Lower lobe of right lung (tissue), 2 donors: ENCODE measurements at regions not wholly inside any gene's neighbourhood (a gene's known extent, or its start where the extent isn't known, plus 50 kb on each side); places are given as distances from the start of the nearest gene placed in this dataset.

ENCODE experiments used
- ATAC-seq, 2 donors: fragments of 200-7000 bp; cut with Tn5 transposase; one replicate each; pipeline ENCODE4 v1.9.1; 2020 to 2022; ENCODE audit warnings: mild to moderate bottlenecking in 2 of 2, moderate library complexity in 2 of 2
- DNase-seq: peaks from one replicate; pipeline ENCODE4 v3.0.0-alpha.2; 2020
- H3K27ac ChIP-seq: fragments of 200-600 bp; one replicate; pipeline ENCODE4 v1.8.0; 2022
- H3K27me3 ChIP-seq: fragments of 200-600 bp; one replicate; pipeline ENCODE4 v1.8.0; 2022; ENCODE audit warnings: low read depth
- H3K36me3 ChIP-seq: fragments of 200-600 bp; one replicate; pipeline ENCODE4 v1.8.0; 2022; ENCODE audit warnings: mild to moderate bottlenecking
- H3K4me1 ChIP-seq: fragments of 200-600 bp; one replicate; pipeline ENCODE4 v1.8.0; 2022
- H3K4me3 ChIP-seq: fragments of 200-600 bp; one replicate; pipeline ENCODE4 v1.8.0; 2022; ENCODE audit warnings: mild to moderate bottlenecking
- H3K9me3 ChIP-seq: fragments of 200-600 bp; one replicate; pipeline ENCODE4 v1.8.0; 2022
- intact Hi-C: fragments of 100-400 bp; cut with DNase I; formaldehyde crosslinking; loops from one replicate; pipeline ENCODE4 v1.11.0; 2022
- TF ChIP-seq, protein P1 (sequence below): fragments of 200-600 bp; IDR thresholded peaks from one replicate; pipeline ENCODE4 v1.8.0; 2022; ENCODE audit warnings: antibody characterized with exemption, mild to moderate bottlenecking
- donor health status: DM: no; HTN: yes; CAD: no; lungs with severe emphysema.

DNA sequence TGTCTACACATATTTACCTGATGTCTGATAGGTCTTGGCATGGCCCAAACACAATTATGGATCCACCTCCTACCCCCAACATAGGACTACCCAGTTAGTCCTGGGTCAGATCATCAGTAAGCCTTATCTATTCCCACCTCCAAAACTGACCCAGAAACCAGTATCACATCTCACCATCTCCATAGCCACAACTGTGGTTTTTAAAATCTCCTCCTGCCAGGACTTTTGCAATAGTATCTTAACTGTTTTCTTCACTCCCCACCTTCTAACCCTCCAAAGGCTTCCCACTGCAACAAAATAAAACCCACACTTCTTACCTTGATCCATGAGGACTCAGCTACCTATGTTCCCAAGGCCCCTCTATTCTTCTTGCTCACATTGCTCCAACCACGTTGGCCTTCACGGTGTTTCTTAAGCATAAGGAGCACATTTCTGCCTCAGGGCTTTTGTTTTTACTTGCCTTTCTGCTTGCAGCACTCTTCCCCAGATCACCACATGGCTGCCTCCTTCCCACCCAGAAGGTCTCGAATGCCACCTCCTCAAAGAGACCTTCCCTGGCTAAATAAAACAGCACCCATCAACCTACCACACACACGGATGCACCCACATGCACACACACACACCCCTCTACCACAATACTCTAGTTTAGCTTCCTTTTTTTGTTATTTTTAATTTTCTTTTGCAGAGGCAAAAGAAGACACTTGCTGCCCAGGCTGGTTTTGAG lies 125.9 kb upstream of the SLC1A4 start:
- no peaks in the 10 kb centered on the region for H3K9me3 ChIP-seq
- H3K4me3 ChIP-seq: no peak overlapping the region
- H3K4me1 ChIP-seq: peaks cover 39% of the 10 kb centered on the region
- no peak overlapping the region for H3K27ac ChIP-seq
- no peaks in the 10 kb centered on the region for H3K36me3 ChIP-seq
- DNase-seq (no peak), ATAC-seq (no peak)
- intact Hi-C loops: loop anchor here (10.0 kb wide), 2 partner anchors 218 to 278 kb away; no protein-coding TSS in a partner anchor
- TF ChIP-seq, protein P1, sequence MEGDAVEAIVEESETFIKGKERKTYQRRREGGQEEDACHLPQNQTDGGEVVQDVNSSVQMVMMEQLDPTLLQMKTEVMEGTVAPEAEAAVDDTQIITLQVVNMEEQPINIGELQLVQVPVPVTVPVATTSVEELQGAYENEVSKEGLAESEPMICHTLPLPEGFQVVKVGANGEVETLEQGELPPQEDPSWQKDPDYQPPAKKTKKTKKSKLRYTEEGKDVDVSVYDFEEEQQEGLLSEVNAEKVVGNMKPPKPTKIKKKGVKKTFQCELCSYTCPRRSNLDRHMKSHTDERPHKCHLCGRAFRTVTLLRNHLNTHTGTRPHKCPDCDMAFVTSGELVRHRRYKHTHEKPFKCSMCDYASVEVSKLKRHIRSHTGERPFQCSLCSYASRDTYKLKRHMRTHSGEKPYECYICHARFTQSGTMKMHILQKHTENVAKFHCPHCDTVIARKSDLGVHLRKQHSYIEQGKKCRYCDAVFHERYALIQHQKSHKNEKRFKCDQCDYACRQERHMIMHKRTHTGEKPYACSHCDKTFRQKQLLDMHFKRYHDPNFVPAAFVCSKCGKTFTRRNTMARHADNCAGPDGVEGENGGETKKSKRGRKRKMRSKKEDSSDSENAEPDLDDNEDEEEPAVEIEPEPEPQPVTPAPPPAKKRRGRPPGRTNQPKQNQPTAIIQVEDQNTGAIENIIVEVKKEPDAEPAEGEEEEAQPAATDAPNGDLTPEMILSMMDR: no peak
- H3K27me3 ChIP-seq: no peaks in the 10 kb centered on the region

DNA sequence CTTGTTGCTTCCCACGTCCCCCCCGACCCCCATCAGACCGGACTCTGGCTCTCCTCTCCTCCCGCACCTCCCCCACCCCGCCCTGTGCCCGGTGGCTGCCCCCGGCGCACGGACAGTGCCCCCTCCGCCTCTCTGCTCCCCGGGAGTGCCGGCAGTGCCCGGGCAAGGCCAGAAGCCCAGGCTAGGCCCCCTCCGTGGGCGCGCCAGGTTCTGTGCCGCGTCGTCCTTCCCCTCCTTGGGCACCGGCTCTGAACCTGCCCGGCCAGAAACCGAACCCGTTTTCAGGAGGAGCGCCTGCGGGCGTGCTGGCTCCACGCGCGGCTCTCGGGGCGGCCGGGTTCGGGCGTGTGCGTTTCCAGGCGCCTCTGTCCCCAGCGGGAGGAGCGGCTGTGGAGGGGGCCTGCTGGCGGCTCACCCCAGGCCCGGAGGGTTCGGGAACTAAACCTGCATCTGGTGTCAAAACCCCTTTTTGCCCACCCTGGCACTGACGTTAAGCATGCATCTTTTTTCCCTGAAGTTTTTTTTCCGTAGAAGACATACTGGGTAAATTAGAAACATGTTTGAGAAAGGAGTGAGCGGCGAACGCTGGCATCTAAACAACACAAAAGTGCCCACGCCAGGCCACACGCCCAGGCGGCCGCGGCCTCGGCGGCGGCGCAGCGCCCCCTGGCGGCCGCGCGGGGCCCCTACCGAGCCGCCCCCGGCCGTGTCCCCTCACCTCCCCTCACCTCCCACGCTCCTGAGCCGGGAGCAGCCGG lies 123.9 kb upstream of the SLC1A4 start:
- Histone ChIP-seq H3K27ac (peak overlapping the region; percentile 95), H3K4me1 (peaks cover 25% of the 10 kb centered on the region)

DNA sequence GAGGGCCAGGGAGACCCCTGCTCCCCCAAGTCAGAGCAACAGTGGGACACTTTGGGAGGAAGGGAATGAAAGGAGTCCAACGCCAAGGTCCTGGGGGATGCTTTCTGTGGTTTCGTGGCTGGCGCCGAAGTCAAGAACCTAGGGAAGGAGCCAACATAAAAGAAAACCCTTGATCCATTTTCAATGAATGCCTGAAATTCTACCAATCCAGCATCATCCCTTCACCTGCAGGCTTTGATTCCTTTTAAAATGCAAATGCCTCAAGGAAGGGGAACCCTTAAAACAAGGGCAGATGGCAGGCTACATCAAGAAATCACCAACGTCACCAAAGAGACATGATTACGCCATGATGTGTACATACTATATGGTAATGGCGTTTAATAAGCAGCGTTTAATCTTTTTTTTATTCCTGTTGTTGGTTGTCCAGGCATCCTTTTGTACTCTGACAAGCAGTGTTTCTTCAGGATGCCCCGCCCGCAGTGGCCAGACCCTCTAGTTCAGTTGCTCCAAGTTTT lies 123.3 kb upstream of the SLC1A4 start:
- no peaks in the 10 kb centered on the region for H3K9me3 ChIP-seq
- TF ChIP-seq, protein P1: peak; percentile 45
- no peak overlapping the region for H3K27ac ChIP-seq
- peaks cover 21% of the 10 kb centered on the region for H3K4me1 ChIP-seq
- DNase-seq (no peak), ATAC-seq (no peak)
- H3K36me3 ChIP-seq: no peaks in the 10 kb centered on the region
- H3K4me3 ChIP-seq: peak overlapping the region; percentile 78
- intact Hi-C loops: loop anchor here (10.0 kb wide), 2 partner anchors 221 to 281 kb away; no protein-coding TSS in a partner anchor
- H3K27me3 ChIP-seq: no peaks in the 10 kb centered on the region

More for the DNA sequence above, 123.9 kb upstream of the SLC1A4 start:
- DNase-seq (peak; percentile 79), ATAC-seq (peak; percentile 92 to 94)
- no peaks in the 10 kb centered on the region for H3K9me3 ChIP-seq
- TF ChIP-seq, protein P1: peak; percentile 65
- H3K27me3 ChIP-seq: no peaks in the 10 kb centered on the region
- no peaks in the 10 kb centered on the region for H3K36me3 ChIP-seq
- H3K4me3 ChIP-seq: peak overlapping the region; percentile 78
- intact Hi-C loops: loop anchor here (10.0 kb wide), 2 partner anchors 220 to 280 kb away; no protein-coding TSS in a partner anchor

DNA sequence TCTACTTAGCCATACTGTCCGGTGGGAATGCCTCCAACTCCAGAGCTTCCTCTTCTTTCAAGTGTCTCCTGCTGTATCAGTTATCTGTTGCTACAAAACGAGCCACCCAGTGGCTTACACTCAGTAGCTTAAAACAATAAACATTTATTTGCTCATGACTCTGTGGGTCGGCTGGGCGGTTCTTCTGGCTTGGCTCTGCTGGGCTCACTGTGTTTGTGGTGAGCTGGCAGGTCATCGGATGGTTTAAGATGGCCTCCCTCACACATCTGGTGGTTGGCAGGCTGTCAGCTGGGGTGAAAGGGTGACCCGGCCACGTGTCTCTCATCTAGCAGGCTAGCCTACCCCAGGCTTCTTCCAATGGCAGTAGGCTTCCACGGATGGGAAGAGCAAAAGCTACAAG lies 122.4 kb upstream of the SLC1A4 start:
- TF ChIP-seq, protein P1: no peak
- Histone ChIP-seq H3K27ac (no peak overlapping the region), H3K27me3 (no peaks in the 10 kb centered on the region), H3K4me1 (peaks cover 15% of the 10 kb centered on the region), H3K9me3 (no peaks in the 10 kb centered on the region), H3K4me3 (no peak overlapping the region), H3K36me3 (no peaks in the 10 kb centered on the region)
- intact Hi-C loops: loop anchor here (10.0 kb wide), 2 partner anchors 222 to 282 kb away; no protein-coding TSS in a partner anchor
- DNase-seq (no peak), ATAC-seq (no peak)

DNA sequence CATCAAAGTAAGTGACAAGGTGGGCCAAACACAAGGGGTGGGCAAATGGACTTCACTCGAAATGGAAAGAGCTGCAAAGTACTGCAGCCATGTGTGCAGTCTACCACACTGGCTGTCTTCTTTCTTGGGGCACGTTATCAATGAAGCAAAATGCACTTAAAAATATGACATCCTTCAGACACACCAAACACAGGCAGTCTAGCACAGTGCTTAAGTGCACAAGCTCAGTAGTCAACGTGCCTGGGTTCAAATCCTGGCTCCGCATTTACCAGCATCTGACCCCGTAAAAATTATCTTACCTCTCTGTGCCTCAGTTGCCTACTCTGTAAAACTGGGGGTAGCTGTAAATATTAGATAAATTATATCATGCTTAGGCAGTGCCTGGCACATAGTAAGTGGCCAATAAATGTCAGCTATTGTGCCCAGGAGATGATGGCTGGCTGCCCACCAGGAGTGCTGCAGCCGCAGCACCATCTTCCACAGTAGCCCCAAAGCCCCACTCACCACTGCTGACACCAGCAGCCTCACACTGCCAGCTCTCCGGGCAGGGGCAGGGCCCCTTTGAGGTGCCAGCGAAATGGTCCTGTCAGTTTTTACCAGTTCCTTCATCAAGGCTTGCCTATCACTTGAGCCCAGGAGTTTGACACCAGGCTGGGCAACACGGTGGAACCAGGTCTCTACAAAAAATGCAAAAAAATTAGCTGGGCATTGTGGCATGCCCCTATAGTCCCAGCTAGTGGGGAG lies 121.8 kb upstream of the SLC1A4 start:
- no peak for DNase-seq
- Histone ChIP-seq H3K4me3 (no peak overlapping the region), H3K27me3 (no peaks in the 10 kb centered on the region), H3K4me1 (peaks cover 15% of the 10 kb centered on the region), H3K9me3 (no peaks in the 10 kb centered on the region), H3K36me3 (no peaks in the 10 kb centered on the region), H3K27ac (no peak overlapping the region)
- no peak for ATAC-seq
- intact Hi-C loops: loop anchor here (10.0 kb wide), 2 partner anchors 223 to 283 kb away; no protein-coding TSS in a partner anchor
- TF ChIP-seq, protein P1: no peak
